WTC11 (cell line): ENCODE measurements at regions not wholly inside any gene's neighbourhood (a gene's known extent, or its start where the extent isn't known, plus 50 kb on each side); places are given as distances from the start of the nearest gene placed in this dataset.

Experiments used
- ATAC-seq: fragments of 200-7000 bp; cut with Tn5 transposase; 2 replicates; pipeline ENCODE4 v1.10.0; 2021; ENCODE audit warnings: mild to moderate bottlenecking, moderate library complexity
- CTCF ChIA-PET: fragments of 300-600 bp; sonication (Branson Sonifier 250); formaldehyde crosslinking; loops from one replicate; lab custom pipeline; 2021; ENCODE audit warnings: antibody characterized with exemption; lab: Charles Lee
- POLR2A ChIA-PET: fragments of 350-600 bp; sonication (Branson Sonifier 250); formaldehyde crosslinking; loops from one replicate; lab custom pipeline; 2021; ENCODE audit warnings: antibody characterized with exemption; lab: Charles Lee
- DNase-seq: peaks from one replicate; pipeline ENCODE4 v3.0.0; 2021; ENCODE audit warnings: low spot score
- H3K27ac Mint-ChIP-seq: 2 replicates; pipeline ENCODE4 v1.8.0; 2021; ENCODE audit warnings: mixed read lengths
- H3K27me3 Mint-ChIP-seq: 2 replicates; pipeline ENCODE4 v1.8.0; 2021; ENCODE audit warnings: low read depth, mild to moderate bottlenecking, moderate library complexity, mixed read lengths
- H3K36me3 Mint-ChIP-seq: 2 replicates; pipeline ENCODE4 v1.8.0; 2021; ENCODE audit warnings: mixed read lengths
- H3K4me1 Mint-ChIP-seq: 2 replicates; pipeline ENCODE4 v1.8.0; 2022; ENCODE audit warnings: mixed read lengths
- H3K4me3 Mint-ChIP-seq: 2 replicates; pipeline ENCODE4 v1.8.0; 2021; ENCODE audit warnings: mild to moderate bottlenecking, moderate library complexity, mixed read lengths
- H3K9me3 Mint-ChIP-seq: 2 replicates; pipeline ENCODE4 v1.8.0; 2021; ENCODE audit warnings: mixed read lengths
- AFF4 ChIP-seq: sonication (generic); formaldehyde crosslinking; IDR thresholded peaks from 2 replicates; pipeline ENCODE4 v1.8.1; 2023; ENCODE audit warnings: mild to moderate bottlenecking, missing genetic modification reagents, borderline replicate concordance
- ATF3 ChIP-seq: sonication (generic); formaldehyde crosslinking; conservative IDR thresholded peaks from 2 replicates; pipeline ENCODE4 v1.8.1; 2022; ENCODE audit warnings: mild to moderate bottlenecking, missing genetic modification reagents
- CBFB ChIP-seq: sonication (generic); formaldehyde crosslinking; IDR thresholded peaks from 2 replicates; pipeline ENCODE4 v1.8.1; 2022; ENCODE audit warnings: mild to moderate bottlenecking, low read depth, missing genetic modification reagents
- ERG ChIP-seq: fragments of 250-450 bp; sonication (Bioruptor Pico); IDR thresholded peaks from 2 replicates; pipeline ENCODE4 v1.8.0; 2021; ENCODE audit warnings: mild to moderate bottlenecking
- ETV6 ChIP-seq: sonication (generic); formaldehyde crosslinking; IDR thresholded peaks from 2 replicates; pipeline ENCODE4 v1.8.1; 2022; ENCODE audit warnings: mild to moderate bottlenecking, missing genetic modification reagents
- GRHL2 ChIP-seq: fragments of 250-450 bp; sonication (Bioruptor Pico); IDR thresholded peaks from 2 replicates; pipeline ENCODE4 v1.8.0; 2022; ENCODE audit warnings: mild to moderate bottlenecking, moderate library complexity; ENCODE audit not compliant: insufficient replicate concordance, severe bottlenecking
- GTF2I ChIP-seq: fragments of 250-450 bp; sonication (Bioruptor Pico); conservative IDR thresholded peaks from 2 replicates; pipeline ENCODE4 v1.4.0; 2021; ENCODE audit warnings: mild to moderate bottlenecking
- HMGA2 ChIP-seq: fragments of 250-450 bp; sonication (Bioruptor Pico); IDR thresholded peaks from 2 replicates; pipeline ENCODE4 v1.4.0; 2021; ENCODE audit warnings: mild to moderate bottlenecking, moderate library complexity
- IRF2 ChIP-seq: sonication (generic); formaldehyde crosslinking; IDR thresholded peaks from 2 replicates; pipeline ENCODE4 v1.8.0; 2022; ENCODE audit warnings: low read depth, missing genetic modification reagents, borderline replicate concordance
- JUN ChIP-seq: sonication (generic); formaldehyde crosslinking; IDR thresholded peaks from 2 replicates; pipeline ENCODE4 v1.8.0; 2023; ENCODE audit warnings: mild to moderate bottlenecking, missing genetic modification reagents
- MLX ChIP-seq: sonication (generic); formaldehyde crosslinking; IDR thresholded peaks from 2 replicates; pipeline ENCODE4 v1.8.1; 2023; ENCODE audit warnings: mild to moderate bottlenecking, missing genetic modification reagents, moderate library complexity
- MXD4 ChIP-seq: fragments of 250-450 bp; sonication (Bioruptor Pico); IDR thresholded peaks from 2 replicates; pipeline ENCODE4 v1.8.0; 2021; ENCODE audit warnings: mild to moderate bottlenecking, moderate library complexity, borderline replicate concordance
- SOX15 ChIP-seq: fragments of 250-450 bp; sonication (Bioruptor Pico); IDR thresholded peaks from 2 replicates; pipeline ENCODE4 v1.9.0; 2021; ENCODE audit warnings: mild to moderate bottlenecking
- SP1 ChIP-seq: sonication (generic); formaldehyde crosslinking; conservative IDR thresholded peaks from 2 replicates; pipeline ENCODE4 v1.8.1; 2022; ENCODE audit warnings: missing genetic modification reagents
- TP53 ChIP-seq: sonication (generic); formaldehyde crosslinking; IDR thresholded peaks from 2 replicates; pipeline ENCODE4 v1.8.1; 2023; ENCODE audit warnings: mild to moderate bottlenecking, missing genetic modification reagents
- ZNF396 ChIP-seq: fragments of 250-450 bp; sonication (Bioruptor Pico); IDR thresholded peaks from 2 replicates; pipeline ENCODE4 v1.8.0; 2021; ENCODE audit warnings: mild to moderate bottlenecking, moderate library complexity, borderline replicate concordance
- ZNF423 ChIP-seq: fragments of 250-450 bp; sonication (Bioruptor Pico); IDR thresholded peaks from 2 replicates; pipeline ENCODE4 v2.1.2; 2022; ENCODE audit warnings: mild to moderate bottlenecking, moderate library complexity
- TF ChIP-seq, protein P1 (sequence below): sonication (generic); formaldehyde crosslinking; IDR thresholded peaks from 2 replicates; pipeline ENCODE4 v1.8.0; 2022; ENCODE audit warnings: mild to moderate bottlenecking, missing genetic modification reagents
- TF ChIP-seq, protein P2 (sequence below): sonication (generic); formaldehyde crosslinking; IDR thresholded peaks from 2 replicates; pipeline ENCODE4 v1.8.1; 2023; ENCODE audit warnings: mild to moderate bottlenecking, moderate library complexity, missing genetic modification reagents
- TF ChIP-seq, protein P3 (sequence below): sonication (generic); formaldehyde crosslinking; IDR thresholded peaks from 2 replicates; pipeline ENCODE4 v1.8.0; 2023; ENCODE audit warnings: missing genetic modification reagents
- TF ChIP-seq, protein P4 (sequence below): sonication (generic); formaldehyde crosslinking; IDR thresholded peaks from 2 replicates; pipeline ENCODE4 v1.8.1; 2023; ENCODE audit warnings: mild to moderate bottlenecking, missing genetic modification reagents, moderate library complexity

DNA sequence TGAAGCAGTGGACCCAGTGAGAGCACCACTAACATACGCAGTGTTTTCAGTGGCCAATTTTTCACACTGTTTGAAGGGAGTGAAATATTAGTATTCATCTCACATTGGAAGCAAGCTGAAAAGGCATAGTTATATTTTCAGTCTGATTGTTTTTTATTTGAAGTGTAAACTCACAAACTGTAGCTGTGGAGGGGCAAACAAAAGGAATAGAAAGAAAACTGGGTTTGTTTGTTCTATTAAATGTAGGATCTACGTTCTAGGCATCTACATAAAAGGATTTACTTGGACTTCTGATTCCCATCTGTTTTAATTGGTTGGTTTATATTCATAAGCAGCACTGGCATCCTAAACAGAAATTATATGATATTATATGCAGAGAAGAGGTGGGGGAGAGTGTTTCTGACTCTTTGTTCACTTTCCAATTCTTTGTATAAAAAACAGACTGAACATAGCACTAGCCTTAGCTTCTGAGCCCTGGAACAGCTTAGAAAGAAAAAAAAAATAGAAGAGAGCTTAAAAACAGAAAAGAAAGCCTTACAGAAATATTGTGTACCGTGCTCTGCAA lies 447.8 kb upstream of the KCND2 start (continued):
- TF ChIP-seq AFF4 (CRISPR knock-in tag) (no peak), ETV6 (no peak), GTF2I (CRISPR knock-in tag) (no peak), ZNF396 (no peak), IRF2 (CRISPR knock-in tag) (no peak), GRHL2 (CRISPR knock-in tag) (no peak), ZNF423 (CRISPR knock-in tag) (no peak), ERG (CRISPR knock-in tag) (no peak), TP53 (CRISPR knock-in tag) (no peak), MXD4 (CRISPR knock-in tag) (no peak)
- TF ChIP-seq, protein P1, sequence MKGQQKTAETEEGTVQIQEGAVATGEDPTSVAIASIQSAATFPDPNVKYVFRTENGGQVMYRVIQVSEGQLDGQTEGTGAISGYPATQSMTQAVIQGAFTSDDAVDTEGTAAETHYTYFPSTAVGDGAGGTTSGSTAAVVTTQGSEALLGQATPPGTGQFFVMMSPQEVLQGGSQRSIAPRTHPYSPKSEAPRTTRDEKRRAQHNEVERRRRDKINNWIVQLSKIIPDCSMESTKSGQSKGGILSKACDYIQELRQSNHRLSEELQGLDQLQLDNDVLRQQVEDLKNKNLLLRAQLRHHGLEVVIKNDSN, result no peak
- TF ChIP-seq, protein P2, sequence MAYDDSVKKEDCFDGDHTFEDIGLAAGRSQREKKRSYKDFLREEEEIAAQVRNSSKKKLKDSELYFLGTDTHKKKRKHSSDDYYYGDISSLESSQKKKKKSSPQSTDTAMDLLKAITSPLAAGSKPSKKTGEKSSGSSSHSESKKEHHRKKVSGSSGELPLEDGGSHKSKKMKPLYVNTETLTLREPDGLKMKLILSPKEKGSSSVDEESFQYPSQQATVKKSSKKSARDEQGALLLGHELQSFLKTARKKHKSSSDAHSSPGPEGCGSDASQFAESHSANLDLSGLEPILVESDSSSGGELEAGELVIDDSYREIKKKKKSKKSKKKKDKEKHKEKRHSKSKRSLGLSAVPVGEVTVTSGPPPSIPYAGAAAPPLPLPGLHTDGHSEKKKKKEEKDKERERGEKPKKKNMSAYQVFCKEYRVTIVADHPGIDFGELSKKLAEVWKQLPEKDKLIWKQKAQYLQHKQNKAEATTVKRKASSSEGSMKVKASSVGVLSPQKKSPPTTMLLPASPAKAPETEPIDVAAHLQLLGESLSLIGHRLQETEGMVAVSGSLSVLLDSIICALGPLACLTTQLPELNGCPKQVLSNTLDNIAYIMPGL (CRISPR knock-in tag), result no peak
- TF ChIP-seq, protein P3, sequence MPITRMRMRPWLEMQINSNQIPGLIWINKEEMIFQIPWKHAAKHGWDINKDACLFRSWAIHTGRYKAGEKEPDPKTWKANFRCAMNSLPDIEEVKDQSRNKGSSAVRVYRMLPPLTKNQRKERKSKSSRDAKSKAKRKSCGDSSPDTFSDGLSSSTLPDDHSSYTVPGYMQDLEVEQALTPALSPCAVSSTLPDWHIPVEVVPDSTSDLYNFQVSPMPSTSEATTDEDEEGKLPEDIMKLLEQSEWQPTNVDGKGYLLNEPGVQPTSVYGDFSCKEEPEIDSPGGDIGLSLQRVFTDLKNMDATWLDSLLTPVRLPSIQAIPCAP (CRISPR knock-in tag), result no peak

GRCh38 chr7:119826547-119826946 lies 446.4 kb upstream of the KCND2 start:
- TF ChIP-seq JUN (CRISPR knock-in tag) (no peak), MLX (CRISPR knock-in tag) (no peak), ATF3 (CRISPR knock-in tag) (no peak), HMGA2 (CRISPR knock-in tag) (no peak), CBFB (CRISPR knock-in tag) (no peak), SP1 (CRISPR knock-in tag) (no peak), SOX15 (no peak)
- TF ChIP-seq, protein P4, sequence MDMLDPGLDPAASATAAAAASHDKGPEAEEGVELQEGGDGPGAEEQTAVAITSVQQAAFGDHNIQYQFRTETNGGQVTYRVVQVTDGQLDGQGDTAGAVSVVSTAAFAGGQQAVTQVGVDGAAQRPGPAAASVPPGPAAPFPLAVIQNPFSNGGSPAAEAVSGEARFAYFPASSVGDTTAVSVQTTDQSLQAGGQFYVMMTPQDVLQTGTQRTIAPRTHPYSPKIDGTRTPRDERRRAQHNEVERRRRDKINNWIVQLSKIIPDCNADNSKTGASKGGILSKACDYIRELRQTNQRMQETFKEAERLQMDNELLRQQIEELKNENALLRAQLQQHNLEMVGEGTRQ (CRISPR knock-in tag), result no peak
- Mint-ChIP-seq H3K4me1 (no peaks in the 10 kb centered on the region), H3K27me3 (no peaks in the 10 kb centered on the region)

More at GRCh38 chr7:119826547-119826946, 446.4 kb upstream of the KCND2 start:
- no peak overlapping the region for H3K4me3 Mint-ChIP-seq
- no peak for ATAC-seq
- POLR2A ChIA-PET, result no interaction called here
- no peak overlapping the region for H3K27ac Mint-ChIP-seq
- CTCF ChIA-PET, result no interaction called here
- no peaks in the 10 kb centered on the region for H3K9me3 Mint-ChIP-seq
- no peak for DNase-seq
- H3K36me3 Mint-ChIP-seq, result no peaks in the 10 kb centered on the region
